Epithelial cell of proximal tubule (primary cell): ENCODE measurements at regions not wholly inside any gene's neighbourhood (a gene's known extent, or its start where the extent isn't known, plus 50 kb on each side); places are given as distances from the start of the nearest gene placed in this dataset.

Experiments used
- DNase-seq: peaks from one replicate; pipeline ENCODE4 v3.0.0-alpha.2; 2011; ENCODE audit warnings: low read depth
- H3K4me3 ChIP-seq: 2 replicates; pipeline ENCODE4 v1.5.1; 2011; ENCODE audit warnings: low read depth, mild to moderate bottlenecking, low read length
- TF ChIP-seq, protein P1 (sequence below): conservative IDR thresholded peaks from 2 replicates; pipeline ENCODE4 v1.5.1; 2012; ENCODE audit warnings: low read depth, mild to moderate bottlenecking, low read length

- TF ChIP-seq, protein P1, sequence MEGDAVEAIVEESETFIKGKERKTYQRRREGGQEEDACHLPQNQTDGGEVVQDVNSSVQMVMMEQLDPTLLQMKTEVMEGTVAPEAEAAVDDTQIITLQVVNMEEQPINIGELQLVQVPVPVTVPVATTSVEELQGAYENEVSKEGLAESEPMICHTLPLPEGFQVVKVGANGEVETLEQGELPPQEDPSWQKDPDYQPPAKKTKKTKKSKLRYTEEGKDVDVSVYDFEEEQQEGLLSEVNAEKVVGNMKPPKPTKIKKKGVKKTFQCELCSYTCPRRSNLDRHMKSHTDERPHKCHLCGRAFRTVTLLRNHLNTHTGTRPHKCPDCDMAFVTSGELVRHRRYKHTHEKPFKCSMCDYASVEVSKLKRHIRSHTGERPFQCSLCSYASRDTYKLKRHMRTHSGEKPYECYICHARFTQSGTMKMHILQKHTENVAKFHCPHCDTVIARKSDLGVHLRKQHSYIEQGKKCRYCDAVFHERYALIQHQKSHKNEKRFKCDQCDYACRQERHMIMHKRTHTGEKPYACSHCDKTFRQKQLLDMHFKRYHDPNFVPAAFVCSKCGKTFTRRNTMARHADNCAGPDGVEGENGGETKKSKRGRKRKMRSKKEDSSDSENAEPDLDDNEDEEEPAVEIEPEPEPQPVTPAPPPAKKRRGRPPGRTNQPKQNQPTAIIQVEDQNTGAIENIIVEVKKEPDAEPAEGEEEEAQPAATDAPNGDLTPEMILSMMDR, result no peak
- no peak for DNase-seq
- no peak overlapping the region for H3K4me3 ChIP-seq
Observed at GRCh38 chr22:27502327-27502726, 299.2 kb downstream of the MN1 start.

DNA sequence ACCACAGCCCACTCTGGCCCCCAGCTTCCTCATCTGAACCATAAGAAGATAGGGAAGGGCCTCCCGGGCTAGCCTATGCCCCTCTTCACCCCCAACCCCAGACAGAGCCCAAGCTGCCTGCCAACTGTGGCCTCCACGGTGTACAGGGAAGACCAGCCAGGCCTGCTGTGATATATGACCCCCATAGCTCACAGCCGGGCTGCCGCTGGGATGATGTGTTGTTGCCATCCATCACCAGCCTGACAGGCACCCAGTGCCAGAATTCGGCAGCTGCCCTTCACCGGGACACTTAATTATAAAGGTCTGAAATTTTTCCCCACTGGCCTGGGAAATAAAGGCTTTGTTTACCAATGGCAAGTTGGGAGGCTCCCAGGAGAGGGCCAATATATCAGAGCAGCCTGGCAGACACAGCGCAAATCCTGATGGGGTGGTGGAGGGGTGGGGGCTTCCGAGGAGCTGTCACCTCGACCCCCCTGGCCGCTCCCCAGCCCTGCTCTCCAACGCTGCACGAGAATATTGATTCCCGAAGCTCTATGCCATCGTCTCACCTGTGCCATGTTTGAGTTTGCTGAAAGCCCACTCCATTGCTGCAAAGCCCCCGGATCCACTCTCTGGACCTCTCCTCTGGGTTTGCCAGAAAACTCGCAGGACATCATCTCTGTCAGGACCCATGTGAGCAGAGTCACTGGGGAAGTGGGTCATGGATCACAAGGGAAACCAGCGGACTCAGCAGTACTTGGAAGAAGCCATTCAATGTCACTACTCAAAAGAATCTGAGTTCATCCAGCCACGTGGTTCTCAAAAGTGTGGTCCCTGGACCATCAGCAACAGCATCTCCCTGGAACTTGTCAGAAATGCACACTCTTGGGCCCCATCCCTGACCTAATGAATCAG, 296.9 kb downstream of the MN1 start:
- DNase-seq, result no peak
- TF ChIP-seq, protein P1, result no peak

DNA sequence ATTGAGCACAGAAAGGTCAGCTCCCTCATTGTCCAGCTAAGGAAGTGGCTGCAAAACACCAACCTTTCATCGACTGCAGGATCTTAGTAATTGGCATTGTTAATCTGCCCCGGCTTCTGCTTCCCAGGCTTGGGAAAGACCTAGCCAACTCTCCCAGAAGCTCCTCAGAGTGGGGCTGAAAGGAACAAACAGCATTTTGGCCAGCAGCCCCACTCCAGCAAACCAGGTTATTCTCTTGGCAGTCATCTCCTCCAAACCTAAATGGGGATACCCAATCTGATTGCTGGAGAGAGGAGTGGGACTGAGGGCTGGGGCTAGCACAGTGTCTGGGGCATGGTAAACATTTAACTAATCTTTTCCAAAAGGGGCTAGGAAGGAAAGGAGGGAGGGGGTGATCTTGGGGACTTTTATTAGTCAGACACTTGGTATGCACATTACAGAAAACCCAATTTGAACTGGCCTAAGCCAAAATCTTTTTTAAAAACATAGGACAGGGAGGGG, 294.4 kb downstream of the MN1 start:
- no peak for DNase-seq
- H3K4me3 ChIP-seq, result no peak overlapping the region
- TF ChIP-seq, protein P1, result no peak

More for the DNA sequence above, 296.9 kb downstream of the MN1 start:
- H3K4me3 ChIP-seq, result no peak overlapping the region

DNA sequence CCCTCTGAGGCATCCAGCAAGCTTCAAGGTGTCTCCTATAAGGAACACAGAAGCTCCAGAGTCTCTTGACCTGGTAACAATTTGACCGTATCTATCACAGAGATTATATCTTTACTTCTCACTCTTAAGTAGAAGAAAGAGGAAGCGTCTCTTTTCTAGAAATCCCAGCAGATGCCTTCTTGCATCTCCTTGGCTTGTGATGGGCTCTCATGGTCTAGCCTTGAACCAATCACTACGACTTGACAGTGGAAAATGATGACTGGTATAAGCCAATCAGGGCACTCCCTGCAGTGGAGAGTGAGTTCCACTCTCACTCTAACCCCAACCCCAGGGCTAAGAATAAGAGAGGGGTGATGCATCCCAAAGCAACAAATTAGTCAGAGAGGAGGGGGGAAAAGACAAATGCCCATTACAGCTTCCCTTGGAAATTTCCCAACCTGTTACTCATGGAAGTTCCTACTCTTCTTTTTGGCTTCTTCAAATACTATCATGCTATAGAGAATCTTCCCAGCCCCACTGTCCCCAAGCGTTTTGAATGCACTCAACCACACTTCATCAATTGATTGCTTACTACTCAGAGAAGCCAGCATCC, 293.5 kb downstream of the MN1 start:
- no peak for DNase-seq
- TF ChIP-seq, protein P1, result no peak
- H3K4me3 ChIP-seq, result no peak overlapping the region

DNA sequence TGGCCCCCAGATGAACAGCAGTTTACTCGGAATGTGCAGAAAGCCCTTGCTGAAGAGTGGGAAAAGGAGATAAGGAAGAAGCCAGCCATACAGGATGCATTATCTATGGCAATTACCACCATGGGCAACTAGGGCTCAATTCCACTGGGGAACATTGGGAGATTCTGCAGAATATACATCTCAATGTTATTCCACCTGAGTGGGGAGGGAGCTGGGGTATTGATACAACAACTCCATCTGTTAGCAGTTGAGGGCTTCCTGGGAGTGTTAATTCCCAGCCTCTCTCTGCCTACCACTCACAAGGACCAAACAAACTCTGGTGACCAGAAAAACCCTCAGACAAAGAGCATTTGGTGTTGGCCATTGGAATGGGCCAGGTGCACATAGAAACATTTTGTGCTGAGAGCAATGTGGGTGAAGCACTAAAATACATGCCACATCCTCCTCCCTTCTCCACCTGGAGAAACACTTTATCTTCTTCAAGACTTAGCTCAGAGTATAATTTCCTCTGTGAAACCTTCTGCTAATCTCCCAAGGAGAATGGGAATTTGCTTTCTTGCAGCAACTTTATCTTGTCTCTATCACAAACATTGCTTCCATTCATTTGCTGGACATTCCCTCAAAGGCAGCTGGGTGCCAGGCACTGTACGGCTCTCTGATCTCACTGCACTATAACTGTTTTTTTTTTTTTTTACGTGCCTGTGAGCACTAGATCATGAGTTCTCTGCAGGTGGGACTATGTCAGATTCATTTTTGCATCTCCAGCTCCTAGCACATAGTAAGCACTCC, 292.2 kb downstream of the MN1 start:
- H3K4me3 ChIP-seq, result no peak overlapping the region
- DNase-seq, result no peak
- TF ChIP-seq, protein P1, result no peak

GRCh38 chr22:27510024-27510423, 291.5 kb downstream of the MN1 start:
- no peak overlapping the region for H3K4me3 ChIP-seq
- TF ChIP-seq, protein P1, result no peak
- no peak for DNase-seq
